Keratinocyte (primary cell): ENCODE measurements at regions not wholly inside any gene's neighbourhood (a gene's known extent, or its start where the extent isn't known, plus 50 kb on each side); places are given as distances from the start of the nearest gene placed in this dataset.

Source experiments
- DNase-seq: peaks from one replicate; pipeline ENCODE4 v3.0.0-alpha.2; 2011; ENCODE audit warnings: low read depth, missing footprints, low spot score
- FAIRE-seq: peaks from 2 replicates; lab custom pipeline; 2011; peaks lifted over from hg19 to GRCh38; lab: Jason Lieb, UNC
- H2AFZ ChIP-seq: 2 replicates; pipeline ENCODE4 v1.6.0; 2012; ENCODE audit warnings: low read length, control low read depth, inconsistent platforms; ENCODE audit not compliant: control insufficient read depth
- H3K27ac ChIP-seq: 2 replicates; pipeline ENCODE4 v1.5.1; 2011; ENCODE audit warnings: low read length; ENCODE audit not compliant: control insufficient read depth, insufficient read depth
- H3K27me3 ChIP-seq: 3 replicates; pipeline ENCODE4 v1.6.0; 2011; ENCODE audit warnings: low read length; ENCODE audit not compliant: control insufficient read depth, insufficient read depth; ENCODE audit errors: extremely low read depth
- H3K36me3 ChIP-seq, 2 experiments: 2 replicates in 1 of 2; 3 replicates in 1 of 2; pipeline ENCODE4 v1.5.1; 2011; ENCODE audit warnings: low read length in 2 of 2, mild to moderate bottlenecking in 1 of 2; ENCODE audit not compliant: control insufficient read depth in 2 of 2, insufficient read depth in 2 of 2; ENCODE audit errors: extremely low read depth in 1 of 2
- H3K4me1 ChIP-seq: 3 replicates; pipeline ENCODE4 v1.5.1; 2011; ENCODE audit warnings: low read length; ENCODE audit not compliant: control insufficient read depth, insufficient read depth; ENCODE audit errors: extremely low read depth
- H3K4me2 ChIP-seq: 3 replicates; pipeline ENCODE4 v1.6.0; 2011; ENCODE audit warnings: low read depth, low read length; ENCODE audit not compliant: control insufficient read depth, insufficient read depth; ENCODE audit errors: extremely low read depth
- H3K4me3 ChIP-seq, 3 experiments: fragments of 200-600 bp in 1 of 3; sonication (generic) in 1 of 3; 2 replicates in 2 of 3; 3 replicates in 1 of 3; pipeline ENCODE4 v1.5.1; 2011 to 2016; ENCODE audit warnings: low read length in 3 of 3, mild to moderate bottlenecking in 3 of 3, control low read depth in 2 of 3, inconsistent platforms in 1 of 3, low read depth in 1 of 3, mixed read lengths in 1 of 3, mixed run types in 1 of 3, moderate library complexity in 1 of 3; ENCODE audit not compliant: control insufficient read depth in 2 of 3, insufficient read depth in 2 of 3; ENCODE audit errors: extremely low read depth in 1 of 3
- H3K79me2 ChIP-seq: 2 replicates; pipeline ENCODE4 v1.6.0; 2012; ENCODE audit warnings: low read length; ENCODE audit not compliant: control insufficient read depth, insufficient read depth
- H3K9ac ChIP-seq: 3 replicates; pipeline ENCODE4 v1.6.0; 2011; ENCODE audit warnings: low read length; ENCODE audit not compliant: control insufficient read depth, insufficient read depth; ENCODE audit errors: extremely low read depth
- H3K9me1 ChIP-seq: 3 replicates; pipeline ENCODE4 v1.6.0; 2011; ENCODE audit warnings: low read length; ENCODE audit not compliant: control insufficient read depth, insufficient read depth; ENCODE audit errors: extremely low read depth
- H3K9me3 ChIP-seq: 2 replicates; pipeline ENCODE4 v1.5.1; 2012; ENCODE audit warnings: low read depth, low read length; ENCODE audit not compliant: control insufficient read depth
- H4K20me1 ChIP-seq: 3 replicates; pipeline ENCODE4 v1.6.0; 2011; ENCODE audit warnings: low read length; ENCODE audit not compliant: control insufficient read depth, insufficient read depth; ENCODE audit errors: extremely low read depth
- EZH2 ChIP-seq: IDR thresholded peaks from one replicate; pipeline ENCODE4 v1.6.1; 2012; ENCODE audit warnings: inconsistent platforms, mild to moderate bottlenecking, low read length, moderate library complexity
- dilution Hi-C: fragments of 300-500 bp; cut with MboI; formaldehyde crosslinking; loops from one replicate; pipeline ENCODE4 v1.7.0; 2020; ENCODE audit warnings: low sequenced_read_pairs; ENCODE audit not compliant: extremely low pct_ligation_motif_present
- TF ChIP-seq, protein P1 (sequence below), 3 experiments: IDR thresholded peaks in 1 of 3; conservative IDR thresholded peaks in 1 of 3; optimal IDR thresholded peaks in 1 of 3; 2 replicates in 2 of 3; 3 replicates in 1 of 3; pipeline versions ENCODE3 to v1.5.1; 2011; ENCODE audit warnings: low read length in 3 of 3, mild to moderate bottlenecking in 3 of 3, moderate library complexity in 2 of 3, control low read depth in 1 of 3, inconsistent platforms in 1 of 3; ENCODE audit not compliant: insufficient read depth in 2 of 3; ENCODE audit errors: extremely low read depth in 1 of 3

GRCh38 chr14:50051106-50051505 is 65.3 kb downstream of the VCPKMT start:
- H3K9me3 ChIP-seq, result no peaks in the 10 kb centered on the region
- DNase-seq, result no peak
- no peaks in the 10 kb centered on the region for H3K79me2 ChIP-seq
- no peak for FAIRE-seq
- TF ChIP-seq, protein P1, sequence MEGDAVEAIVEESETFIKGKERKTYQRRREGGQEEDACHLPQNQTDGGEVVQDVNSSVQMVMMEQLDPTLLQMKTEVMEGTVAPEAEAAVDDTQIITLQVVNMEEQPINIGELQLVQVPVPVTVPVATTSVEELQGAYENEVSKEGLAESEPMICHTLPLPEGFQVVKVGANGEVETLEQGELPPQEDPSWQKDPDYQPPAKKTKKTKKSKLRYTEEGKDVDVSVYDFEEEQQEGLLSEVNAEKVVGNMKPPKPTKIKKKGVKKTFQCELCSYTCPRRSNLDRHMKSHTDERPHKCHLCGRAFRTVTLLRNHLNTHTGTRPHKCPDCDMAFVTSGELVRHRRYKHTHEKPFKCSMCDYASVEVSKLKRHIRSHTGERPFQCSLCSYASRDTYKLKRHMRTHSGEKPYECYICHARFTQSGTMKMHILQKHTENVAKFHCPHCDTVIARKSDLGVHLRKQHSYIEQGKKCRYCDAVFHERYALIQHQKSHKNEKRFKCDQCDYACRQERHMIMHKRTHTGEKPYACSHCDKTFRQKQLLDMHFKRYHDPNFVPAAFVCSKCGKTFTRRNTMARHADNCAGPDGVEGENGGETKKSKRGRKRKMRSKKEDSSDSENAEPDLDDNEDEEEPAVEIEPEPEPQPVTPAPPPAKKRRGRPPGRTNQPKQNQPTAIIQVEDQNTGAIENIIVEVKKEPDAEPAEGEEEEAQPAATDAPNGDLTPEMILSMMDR (optimal IDR thresholded peaks at IDR 0.05 in 1 of 3, IDR thresholded peaks at IDR 0.05 in 1 of 3, conservative IDR thresholded peaks at IDR 0.05 in 1 of 3; ENCODE audit: extremely low read depth in 1 of 3, insufficient read depth in 2 of 3, low read length in 3 of 3), result no peak
- no peak for TF ChIP-seq EZH2
- H3K4me2 ChIP-seq, result no peak overlapping the region
- H3K27me3 ChIP-seq, result no peaks in the 10 kb centered on the region
- H3K27ac ChIP-seq, result no peak overlapping the region
- no peak overlapping the region for H2AFZ ChIP-seq
- H3K9ac ChIP-seq, result no peak overlapping the region
- dilution Hi-C loops, result no loop called here
- H3K9me1 ChIP-seq, result no peaks in the 10 kb centered on the region
- no peaks in the 10 kb centered on the region for H4K20me1 ChIP-seq
- H3K4me3 ChIP-seq, result no peak overlapping the region
- no peaks in the 10 kb centered on the region for H3K36me3 ChIP-seq
- H3K4me1 ChIP-seq, result peaks cover 2% of the 10 kb centered on the region

GRCh38 chr14:50051706-50052105 is 64.7 kb downstream of the VCPKMT start:
- H3K4me1 ChIP-seq, result peaks cover 2% of the 10 kb centered on the region
- no peaks in the 10 kb centered on the region for H3K9me3 ChIP-seq
- dilution Hi-C loops, result no loop called here
- no peak for FAIRE-seq
- no peaks in the 10 kb centered on the region for H3K9me1 ChIP-seq
- no peak for DNase-seq
- H3K79me2 ChIP-seq, result no peaks in the 10 kb centered on the region
- H3K4me3 ChIP-seq, result no peak overlapping the region
- H2AFZ ChIP-seq, result no peak overlapping the region
- H3K36me3 ChIP-seq, result no peaks in the 10 kb centered on the region
- no peak overlapping the region for H3K9ac ChIP-seq
- TF ChIP-seq EZH2, result no peak
- TF ChIP-seq, protein P1 (optimal IDR thresholded peaks at IDR 0.05 in 1 of 3, IDR thresholded peaks at IDR 0.05 in 1 of 3, conservative IDR thresholded peaks at IDR 0.05 in 1 of 3; ENCODE audit: extremely low read depth in 1 of 3, insufficient read depth in 2 of 3, low read length in 3 of 3), result no peak
- H4K20me1 ChIP-seq, result no peaks in the 10 kb centered on the region
- no peaks in the 10 kb centered on the region for H3K27me3 ChIP-seq
- H3K27ac ChIP-seq, result no peak overlapping the region
- no peak overlapping the region for H3K4me2 ChIP-seq
